ENCODE measurements at regions not wholly inside any gene's neighbourhood (a gene's known extent, or its start where the extent isn't known, plus 50 kb on each side); places are given as distances from the start of the nearest gene placed in this dataset.

- TF ChIP-seq POLR2A (IDR thresholded peaks at IDR 0.05) = no peak
- TF ChIP-seq, protein P1, sequence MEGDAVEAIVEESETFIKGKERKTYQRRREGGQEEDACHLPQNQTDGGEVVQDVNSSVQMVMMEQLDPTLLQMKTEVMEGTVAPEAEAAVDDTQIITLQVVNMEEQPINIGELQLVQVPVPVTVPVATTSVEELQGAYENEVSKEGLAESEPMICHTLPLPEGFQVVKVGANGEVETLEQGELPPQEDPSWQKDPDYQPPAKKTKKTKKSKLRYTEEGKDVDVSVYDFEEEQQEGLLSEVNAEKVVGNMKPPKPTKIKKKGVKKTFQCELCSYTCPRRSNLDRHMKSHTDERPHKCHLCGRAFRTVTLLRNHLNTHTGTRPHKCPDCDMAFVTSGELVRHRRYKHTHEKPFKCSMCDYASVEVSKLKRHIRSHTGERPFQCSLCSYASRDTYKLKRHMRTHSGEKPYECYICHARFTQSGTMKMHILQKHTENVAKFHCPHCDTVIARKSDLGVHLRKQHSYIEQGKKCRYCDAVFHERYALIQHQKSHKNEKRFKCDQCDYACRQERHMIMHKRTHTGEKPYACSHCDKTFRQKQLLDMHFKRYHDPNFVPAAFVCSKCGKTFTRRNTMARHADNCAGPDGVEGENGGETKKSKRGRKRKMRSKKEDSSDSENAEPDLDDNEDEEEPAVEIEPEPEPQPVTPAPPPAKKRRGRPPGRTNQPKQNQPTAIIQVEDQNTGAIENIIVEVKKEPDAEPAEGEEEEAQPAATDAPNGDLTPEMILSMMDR (IDR thresholded peaks at IDR 0.05) = no peak
- no peak for TF ChIP-seq POLR2AphosphoS5 (IDR thresholded peaks at IDR 0.05)
Measured at GRCh38 chr17:34764716-34765115, 185.3 kb downstream of the TMEM132E start.

Measured in breast epithelium (tissue), 3 donors.